Stimulated activated CD4-positive, alpha-beta T cell treated with anti-CD3 and anti-CD28 coated beads, Interleukin-15, amount 100 ng/mL, for 24 hours (primary cell): ENCODE measurements at regions not wholly inside any gene's neighbourhood (a gene's known extent, or its start where the extent isn't known, plus 50 kb on each side); places are given as distances from the start of the nearest gene placed in this dataset.
A peak's percentile ranks its signal among the peaks of the same experiment; 100 is the strongest.

Experiments
- DNase-seq: peaks from one replicate; pipeline ENCODE4 v3.0.0-alpha.2; 2020

DNA sequence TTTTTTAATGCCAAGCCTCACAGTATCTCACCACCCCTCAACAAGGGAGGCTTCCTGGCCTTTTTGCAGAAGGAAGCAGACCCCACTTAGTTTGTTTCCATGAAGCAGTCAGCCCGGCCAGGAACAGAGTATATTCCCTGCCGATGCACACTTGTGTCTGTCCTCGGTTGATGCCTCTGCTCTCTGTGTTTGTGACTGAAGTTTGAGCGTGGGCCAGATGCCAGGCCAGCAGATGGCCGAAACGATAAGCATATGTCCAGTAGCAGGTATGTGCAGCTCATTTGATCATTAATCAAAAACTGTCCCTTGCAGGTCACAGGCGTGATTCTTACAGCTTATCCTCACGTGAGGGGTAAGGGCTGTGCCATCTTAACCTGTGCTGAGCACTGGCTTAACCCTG lies 144.0 kb downstream of the IRS2 start:
- no peak for DNase-seq

DNA sequence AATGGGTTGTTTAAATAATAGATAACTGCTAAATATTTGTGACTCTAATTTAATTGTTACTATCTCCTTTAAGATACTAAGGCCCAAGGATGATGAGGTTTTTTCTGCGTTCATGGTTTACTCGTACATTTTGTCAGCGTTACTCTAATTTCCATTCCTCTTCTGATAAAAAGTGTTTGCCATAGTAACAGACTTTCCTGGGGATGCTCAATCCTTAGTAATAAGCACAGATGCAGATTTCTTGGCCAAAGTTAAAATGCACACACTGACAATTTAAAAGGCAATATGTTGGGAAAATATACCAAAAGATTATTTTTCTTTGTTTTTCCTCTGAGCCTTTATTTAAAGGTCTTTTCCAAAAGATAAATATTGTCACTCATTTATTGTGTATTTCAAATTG lies 149.6 kb downstream of the IRS2 start:
- no peak for DNase-seq

DNA sequence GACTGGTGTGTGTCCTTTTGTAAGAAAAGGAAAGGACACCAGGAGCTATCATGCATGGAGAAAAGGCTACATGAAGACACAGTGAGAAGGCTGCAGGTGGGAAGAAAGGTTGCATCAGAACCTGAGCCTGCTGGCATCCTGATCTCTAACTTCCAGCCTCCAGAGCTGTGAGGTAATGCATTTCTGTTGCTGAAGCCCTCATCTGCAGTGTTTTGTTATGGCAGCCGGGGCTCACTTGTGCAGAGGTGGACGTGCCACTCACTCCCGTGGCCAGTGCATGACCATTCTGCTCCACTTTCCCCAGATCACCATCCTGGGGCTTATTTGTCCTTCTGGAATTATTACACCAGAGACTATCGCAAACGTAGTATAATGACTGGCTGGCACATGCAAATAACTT lies 155.3 kb downstream of the IRS2 start:
- DNase-seq: no peak

DNA sequence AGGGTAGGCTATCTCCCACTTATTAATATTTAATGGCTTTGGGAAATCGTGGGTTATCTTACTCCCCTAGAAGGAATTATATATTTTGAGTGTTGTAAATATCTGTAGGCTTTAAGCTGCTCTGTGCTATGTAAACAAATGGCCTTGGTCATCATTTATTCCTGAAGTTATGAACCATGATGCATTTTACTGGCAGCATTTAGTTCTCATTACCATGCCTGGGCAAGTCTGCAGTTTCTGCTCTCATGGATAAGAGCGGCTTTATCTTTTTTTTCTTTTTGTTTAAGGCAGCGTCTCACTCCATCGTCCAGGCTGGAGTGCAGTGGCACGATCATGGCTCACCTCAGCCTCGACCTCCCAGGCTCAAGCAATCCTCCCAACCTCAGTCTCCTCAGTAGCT lies 156.1 kb downstream of the IRS2 start:
- DNase-seq: no peak

DNA sequence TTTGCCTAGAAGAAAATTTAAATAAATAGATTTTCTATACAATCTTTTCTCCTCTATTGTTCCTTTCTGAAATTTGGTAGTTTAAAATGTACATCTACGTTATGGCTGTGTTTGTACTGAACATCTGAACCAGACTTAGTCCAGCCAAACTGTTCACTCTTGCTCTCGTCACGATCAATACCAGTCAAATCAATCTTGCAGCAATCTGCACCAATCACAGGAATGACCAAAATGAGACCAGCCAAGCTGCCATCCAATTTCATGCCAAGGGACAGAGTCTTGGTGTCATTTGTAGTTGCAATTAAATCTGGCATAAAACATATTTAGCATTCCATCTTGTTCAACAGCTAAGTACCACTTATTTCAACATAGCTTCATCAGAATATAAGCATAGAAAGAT lies 156.6 kb downstream of the IRS2 start:
- DNase-seq: no peak

DNA sequence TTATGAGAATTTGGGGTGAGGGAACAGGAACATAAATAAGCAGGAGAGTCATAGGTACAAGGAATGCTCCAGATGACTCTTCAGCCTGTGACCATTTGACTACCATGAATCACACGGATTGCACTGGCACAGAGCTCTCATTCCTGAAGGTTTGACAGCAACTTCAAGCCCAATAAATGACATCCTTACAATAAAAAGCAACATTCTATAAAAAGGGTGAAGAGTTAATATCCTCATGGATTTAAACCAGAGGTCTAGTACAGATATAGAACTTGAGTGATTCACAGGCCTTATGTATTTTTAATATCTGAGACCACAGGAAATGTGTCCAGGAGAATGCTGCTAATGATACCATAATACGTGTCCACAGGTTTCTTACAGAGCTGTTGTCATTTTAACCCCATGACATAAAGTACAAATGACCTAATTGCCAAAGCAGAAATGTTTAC lies 158.1 kb downstream of the IRS2 start:
- DNase-seq: no peak

DNA sequence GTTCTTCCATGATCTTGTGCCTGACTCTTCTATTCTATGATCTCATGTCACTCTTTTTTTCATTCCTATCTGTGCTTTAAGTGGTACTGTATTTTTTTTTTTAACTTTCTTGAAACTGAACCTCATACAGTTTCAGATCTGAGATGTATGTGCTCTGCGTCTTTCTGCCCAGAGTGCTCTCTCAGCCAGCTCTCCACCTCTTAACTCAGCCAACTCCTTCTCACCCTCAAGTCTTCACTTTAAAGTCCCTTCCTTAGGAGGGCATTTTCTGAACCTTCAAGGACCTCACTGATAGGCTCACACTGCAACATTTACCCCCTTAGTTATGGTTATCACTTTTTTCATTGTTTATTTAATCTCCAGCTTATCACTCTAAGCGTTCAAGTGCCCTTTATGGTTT lies 158.7 kb downstream of the IRS2 start:
- DNase-seq: no peak

DNA sequence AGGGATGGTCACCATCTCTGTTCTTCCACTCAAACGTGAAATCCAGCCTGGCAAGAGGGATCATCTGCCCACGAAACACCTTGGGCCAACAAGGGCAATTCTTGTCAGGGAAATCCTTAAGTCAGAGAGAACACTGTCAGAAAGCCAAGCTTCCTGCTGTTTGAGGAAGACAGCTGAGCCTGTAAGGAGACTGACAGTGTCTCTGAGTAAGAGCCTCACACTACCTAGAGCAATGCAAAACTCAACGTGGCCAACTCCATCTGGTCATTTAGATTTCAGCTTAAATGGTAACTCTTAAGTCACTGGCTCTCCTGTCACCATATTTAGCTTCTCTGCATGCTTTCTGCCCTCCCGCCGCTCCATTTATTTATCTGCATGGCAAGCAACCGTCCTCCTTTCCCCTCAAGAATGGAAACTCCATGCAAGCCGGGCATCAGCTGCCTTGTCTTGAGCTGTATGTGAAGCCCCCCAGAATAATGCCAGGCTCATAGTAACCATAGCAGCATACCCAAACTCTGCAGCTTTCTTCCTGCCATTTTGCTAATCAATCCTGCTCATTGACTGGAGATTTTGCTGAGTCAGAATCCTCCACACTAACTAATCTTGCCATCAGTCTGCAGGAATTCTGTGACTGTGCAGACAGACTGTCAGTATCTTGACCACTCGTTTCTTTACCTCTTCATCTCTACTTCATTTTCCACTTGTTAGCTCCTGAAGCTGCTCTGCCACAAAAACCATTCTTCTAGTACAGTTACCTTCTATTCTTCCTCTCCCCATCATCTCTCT lies 159.8 kb downstream of the IRS2 start:
- DNase-seq: no peak

DNA sequence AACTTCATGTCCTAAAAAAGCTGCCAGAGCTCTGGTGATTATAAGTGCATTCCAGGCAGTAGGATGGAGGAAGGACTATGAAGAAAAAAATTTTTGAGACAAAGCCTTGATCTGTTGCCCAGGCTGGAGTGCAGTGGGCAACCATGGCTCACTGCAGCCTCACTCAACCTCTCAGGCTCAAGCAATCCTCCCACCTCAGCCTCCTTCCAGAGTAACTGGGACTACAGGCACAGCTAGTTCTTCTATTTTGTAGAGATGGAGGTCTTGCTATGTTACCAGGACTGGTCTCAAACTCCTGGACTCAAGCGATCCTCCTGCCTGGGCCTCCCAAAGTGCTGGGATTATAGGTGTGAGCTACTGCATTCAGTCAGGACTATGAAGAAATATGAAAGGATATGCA lies 161.2 kb downstream of the IRS2 start:
- DNase-seq: no peak

DNA sequence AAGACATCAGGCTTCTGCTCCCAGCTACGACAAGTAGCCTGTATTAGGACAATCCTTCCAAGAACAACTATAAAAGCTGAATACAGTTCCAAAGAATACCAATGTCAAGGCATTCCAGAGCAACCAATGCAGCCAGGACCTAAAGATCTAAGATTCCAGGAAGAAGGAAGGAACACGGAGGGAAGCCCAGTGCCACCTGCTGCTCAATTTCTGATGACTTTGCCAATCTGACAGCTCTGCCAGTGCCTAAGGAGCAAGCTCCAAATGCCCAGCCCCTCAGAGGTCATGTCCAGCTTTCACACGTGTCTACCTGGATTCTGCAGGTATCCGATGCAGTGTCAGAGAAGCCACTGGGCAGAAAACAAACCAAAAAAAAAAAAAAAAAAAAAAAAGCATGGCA lies 164.4 kb downstream of the IRS2 start:
- DNase-seq: no peak

DNA sequence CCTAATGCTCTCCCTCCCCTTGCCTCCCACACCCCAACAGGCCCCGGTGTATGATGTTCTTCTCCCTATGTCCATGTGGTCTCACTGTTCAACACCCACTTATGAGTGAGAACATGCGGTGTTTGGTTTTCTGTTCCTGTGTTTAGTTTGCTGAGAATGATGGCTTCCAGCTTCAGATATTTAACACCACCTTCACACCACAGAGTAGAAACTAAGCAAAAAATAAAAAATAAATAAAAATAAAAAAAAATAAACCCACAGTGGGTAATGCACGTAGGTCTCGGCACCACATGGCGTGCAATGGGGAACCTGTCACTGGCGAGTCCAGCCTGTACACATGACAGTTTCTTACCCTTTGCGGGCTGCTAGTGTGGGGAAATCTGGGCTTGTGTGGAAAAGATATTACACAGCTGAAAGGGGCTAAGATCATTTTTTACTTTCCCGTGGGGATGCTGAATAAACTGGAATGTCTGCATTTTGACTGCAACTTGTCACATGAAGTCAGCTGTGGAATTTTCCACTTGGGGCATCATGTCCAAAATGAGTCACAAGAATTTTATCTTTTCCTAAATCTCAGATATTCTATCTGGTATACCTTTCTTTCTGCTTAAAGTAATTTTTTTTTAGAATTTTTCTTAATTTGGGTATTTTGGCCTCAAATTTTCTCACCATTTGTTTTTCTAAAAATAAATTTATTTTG lies 170.5 kb downstream of the IRS2 start:
- DNase-seq: no peak

DNA sequence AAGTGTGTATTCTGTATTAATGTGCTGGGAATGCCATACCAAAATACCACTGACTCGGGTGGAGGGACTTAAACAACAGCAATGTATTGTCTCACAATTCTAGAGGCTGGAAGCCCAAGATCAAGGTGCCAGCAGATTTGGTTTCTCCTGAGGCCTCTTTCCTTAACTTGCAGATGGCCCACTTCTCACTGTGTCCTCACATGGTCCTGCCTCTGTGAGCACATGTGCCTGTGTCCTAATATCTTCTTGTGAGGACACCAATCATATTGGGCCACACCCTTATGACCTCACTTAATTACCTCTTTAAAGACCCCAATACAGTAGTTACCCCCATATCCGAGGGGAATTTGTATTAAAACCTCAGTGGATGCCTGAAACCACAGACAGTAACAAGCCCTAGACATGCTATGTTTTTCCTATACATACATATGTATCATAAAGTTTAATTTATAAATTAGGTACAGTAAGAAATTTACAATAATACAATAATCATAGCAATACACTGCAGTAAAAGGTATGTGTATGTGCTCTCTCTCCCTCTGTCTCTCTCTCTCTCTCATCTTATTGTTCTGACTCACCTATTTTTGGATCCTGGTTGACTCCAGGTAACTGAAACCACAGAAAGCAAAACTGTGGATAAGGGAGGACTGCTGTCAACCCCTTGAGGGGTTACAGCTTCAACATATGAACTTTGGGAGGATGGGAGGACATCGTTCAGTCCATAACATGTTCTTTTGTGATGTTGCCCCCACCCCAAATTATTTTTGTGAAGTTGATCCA lies 174.3 kb downstream of the IRS2 start:
- no peak for DNase-seq

DNA sequence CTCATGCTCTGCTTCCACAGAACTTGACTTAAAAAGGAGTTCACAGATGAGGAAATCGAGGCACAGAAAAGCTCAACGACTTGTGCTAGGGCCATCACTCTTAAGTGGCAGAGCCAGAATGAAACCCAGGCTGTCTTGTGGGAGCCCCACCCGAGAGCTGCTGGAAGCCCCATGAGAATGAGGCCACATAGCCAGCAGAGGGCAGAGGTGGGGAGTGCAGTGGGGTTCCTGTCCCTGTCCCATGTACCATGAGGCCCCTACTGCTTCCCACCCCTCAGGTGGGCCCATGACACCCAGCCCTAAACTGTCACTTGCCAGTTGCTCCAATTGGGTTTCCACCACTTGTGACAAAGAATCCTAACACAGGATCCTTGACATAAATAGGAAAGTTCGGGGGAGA lies 175.9 kb downstream of the IRS2 start:
- peak; percentile 43 for DNase-seq

DNA sequence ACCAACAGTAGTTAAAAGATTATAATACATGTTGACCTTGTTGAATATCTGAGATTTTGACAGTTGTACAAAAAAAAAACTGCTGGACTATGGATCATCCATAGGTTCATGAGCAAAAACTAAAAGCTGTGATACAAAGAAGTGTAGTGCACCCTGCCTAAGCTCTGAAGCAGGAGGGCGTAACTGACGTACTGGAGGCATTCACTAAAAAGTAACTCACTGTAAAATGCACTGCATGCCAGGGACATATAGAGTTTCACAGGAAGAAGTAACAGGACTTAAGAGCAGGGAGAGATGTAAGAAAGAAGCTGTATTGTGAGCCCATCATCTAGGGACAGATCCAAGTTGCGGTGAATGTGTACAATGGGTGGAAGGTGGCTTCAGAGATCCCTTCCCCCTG lies 177.9 kb downstream of the IRS2 start:
- no peak for DNase-seq

DNA sequence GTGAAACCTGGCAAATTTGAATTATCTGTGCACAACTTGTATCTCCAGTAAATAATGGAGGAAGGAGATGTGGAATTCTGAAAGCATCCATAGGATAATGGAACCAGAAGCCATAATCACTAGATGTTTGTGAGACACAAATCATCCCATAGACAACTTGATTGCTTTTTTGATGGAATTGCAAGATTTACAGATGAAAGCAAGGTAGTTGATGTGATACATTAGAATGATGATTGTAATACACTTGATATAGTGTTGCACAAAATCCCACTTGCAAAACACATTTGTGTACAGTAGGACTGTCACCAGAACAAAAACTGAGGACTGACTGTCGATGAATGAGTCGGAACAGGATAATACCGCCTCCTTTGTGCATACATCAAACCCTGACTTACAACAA lies 178.3 kb downstream of the IRS2 start:
- DNase-seq: no peak

DNA sequence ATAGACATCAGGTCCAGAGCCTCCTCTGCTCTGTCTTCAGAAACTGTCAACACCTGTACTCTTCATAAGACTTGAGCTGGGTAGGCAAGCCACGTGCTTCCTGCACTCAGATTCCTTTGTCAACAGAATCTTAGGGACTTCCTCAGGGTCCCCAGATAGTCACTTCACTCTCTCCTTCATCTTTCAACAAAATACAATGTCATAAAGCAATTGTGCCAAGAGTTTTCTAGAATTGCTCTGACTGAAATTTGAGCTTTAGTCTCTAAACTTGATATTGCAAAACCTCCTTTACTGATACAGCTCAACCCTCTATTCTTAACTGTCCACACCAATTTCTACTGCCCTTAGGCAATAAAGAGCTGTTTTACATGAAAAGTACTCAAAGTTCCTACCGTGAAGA lies 179.9 kb downstream of the IRS2 start:
- DNase-seq: no peak

DNA sequence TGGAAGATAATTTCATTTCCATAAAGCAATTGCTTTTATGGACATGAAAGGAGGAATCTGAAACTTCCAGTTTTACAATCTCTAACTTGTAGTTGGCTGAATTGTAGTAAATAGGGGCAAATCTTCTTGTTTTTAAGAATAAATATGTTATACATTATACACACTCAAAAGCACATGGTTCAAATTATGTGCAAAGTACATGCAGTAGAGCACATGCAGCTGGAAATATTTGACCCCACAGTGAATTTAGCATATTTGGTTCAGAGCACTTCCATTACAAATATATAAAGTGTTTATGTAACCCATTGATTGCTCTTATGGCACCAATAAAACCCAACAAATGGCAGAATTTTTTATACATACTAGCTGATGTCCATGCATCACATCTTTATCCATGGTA lies 180.5 kb downstream of the IRS2 start:
- DNase-seq: no peak

DNA sequence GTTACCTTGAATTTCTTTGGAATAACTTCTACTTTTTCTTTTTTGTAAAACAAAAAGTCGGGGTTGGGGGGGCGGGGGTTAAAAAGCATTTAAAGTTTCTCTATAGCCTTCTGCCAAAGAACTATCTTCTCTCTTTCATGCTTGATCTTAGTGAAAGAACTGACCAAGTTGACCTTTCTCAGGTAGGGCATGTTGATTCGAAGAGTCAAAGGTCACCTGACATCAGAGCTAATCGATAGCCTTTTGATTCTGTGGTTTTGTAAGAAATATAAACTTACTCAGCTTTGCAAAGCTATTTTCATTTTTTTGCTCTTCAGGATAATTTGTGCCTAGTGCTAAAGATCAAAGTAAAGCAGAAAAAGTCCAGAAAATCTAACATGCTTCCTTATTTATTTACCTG lies 181.5 kb downstream of the IRS2 start:
- no peak for DNase-seq

DNA sequence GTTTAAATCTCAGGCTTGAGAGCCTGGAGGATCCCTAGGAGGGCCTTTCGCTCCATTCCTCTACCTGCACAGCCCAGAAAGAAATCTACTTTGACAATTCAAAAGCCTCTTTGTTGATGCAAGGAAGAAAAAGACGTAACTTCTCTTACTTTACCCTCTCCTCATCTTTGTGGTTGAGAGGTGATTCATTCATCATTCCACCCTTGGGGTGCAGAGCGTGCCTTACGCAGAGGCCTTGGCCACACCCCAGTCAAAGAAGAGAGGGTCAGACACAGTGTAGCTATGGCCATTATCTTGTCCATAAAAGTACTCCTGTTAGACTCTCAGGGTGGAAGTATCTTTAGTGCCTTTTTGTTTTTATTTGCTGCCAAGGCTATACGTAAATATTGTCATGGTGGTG lies 184.0 kb downstream of the IRS2 start:
- no peak for DNase-seq

DNA sequence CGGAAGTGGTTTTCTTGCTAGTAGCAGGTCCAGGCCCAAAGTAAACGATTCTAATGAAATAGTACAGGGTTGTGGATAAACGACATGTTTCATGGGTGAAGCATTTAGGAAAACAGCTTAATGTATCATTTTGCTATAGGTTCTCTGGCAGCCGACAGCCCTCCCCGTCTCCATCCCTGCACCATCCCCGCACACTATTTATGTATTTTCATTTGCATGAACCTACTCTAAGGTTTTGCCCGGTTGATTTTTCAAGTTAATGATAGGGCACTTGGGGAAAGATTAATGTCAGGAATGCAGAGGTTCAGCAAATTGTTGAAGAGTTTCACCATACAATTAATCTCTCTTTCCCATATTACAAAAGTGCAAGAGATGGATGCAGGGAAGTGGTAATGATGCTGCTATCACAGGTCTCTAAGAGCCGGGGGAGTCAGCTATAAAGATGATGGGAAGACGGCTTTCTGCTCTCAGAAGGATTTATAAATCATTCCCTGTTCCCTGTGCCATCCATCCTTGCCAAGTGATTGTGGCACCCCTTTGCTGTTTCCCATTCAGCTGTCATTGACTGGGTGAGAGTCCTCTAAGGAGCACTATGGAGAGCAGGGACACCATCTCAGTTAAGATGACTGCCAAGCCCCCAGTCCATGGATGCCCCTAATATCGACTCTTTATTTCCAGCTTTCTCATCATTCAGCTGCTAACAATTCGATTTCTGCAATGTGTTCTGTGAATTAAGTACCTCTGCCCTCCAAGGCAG lies 186.3 kb downstream of the IRS2 start:
- no peak for DNase-seq

DNA sequence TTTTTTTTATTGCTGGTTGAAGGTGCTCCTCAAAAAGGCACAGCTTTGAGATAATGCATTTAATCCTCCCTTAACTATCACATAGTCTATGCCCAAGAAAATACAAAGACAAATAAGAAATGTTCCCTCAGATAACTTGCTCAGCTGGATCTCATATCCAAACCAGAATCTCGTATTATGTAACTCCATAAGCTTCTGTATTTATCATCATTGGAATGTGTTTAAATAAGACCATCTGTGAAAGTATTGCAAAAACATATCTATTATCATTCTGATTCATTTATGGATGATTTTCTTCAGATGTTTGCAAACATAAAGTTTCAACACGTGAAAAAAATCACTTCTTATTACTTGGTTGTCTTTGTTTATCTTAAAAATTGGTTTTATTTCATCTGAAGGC lies 190.9 kb downstream of the IRS2 start:
- DNase-seq: no peak

DNA sequence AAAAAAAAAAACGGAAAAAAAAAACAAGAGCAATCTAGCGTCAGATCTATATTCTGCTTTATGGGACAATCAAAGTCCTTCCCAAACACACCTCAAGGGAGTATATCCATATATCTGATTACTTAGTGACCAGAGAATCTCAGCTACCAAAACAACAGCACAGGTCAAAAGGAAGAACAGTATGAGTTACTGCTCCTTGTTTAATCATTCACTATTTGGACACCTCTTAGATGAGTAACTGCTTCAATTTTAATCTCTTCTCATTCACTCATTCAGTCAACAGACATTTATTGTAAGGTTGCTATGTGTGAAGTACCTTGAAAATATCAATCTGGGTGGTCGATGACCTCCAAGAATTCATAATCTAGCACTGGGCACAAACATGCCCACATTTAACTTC lies 193.2 kb downstream of the IRS2 start:
- DNase-seq: no peak

DNA sequence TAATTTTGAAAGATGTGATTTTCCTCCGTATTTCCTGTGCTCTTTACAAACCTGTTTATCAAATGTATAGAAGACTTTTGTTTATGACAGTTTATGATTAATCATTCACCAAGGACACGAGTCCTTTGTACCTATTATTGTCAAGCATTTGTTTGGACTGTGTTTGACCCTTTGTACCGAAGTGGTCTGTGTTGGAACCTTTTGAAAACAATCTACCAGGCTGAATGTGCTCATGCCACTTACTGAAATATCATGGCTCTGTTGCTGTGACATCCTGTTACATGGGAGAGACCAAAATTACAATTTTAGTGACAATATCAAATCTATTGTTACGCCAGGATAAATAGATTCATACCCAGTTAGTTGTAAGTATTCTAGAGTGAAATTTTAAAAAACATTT lies 193.6 kb downstream of the IRS2 start:
- DNase-seq: no peak
